H7 (cell line): ENCODE measurements at regions not wholly inside any gene's neighbourhood (a gene's known extent, or its start where the extent isn't known, plus 50 kb on each side); places are given as distances from the start of the nearest gene placed in this dataset.

ENCODE experiments used
- DNase-seq: peaks from one replicate; pipeline ENCODE4 v3.0.0; 2012
- H3K27me3 ChIP-seq: 2 replicates; pipeline ENCODE4 v1.6.0; 2011; ENCODE audit warnings: mild to moderate bottlenecking, low read length; ENCODE audit not compliant: control insufficient read depth, insufficient read depth
- H3K36me3 ChIP-seq: replicated peaks from 2 replicates; pipeline ENCODE4 v1.5.1; 2011; ENCODE audit warnings: low read length; ENCODE audit not compliant: control insufficient read depth, insufficient read depth
- H3K4me3 ChIP-seq: 2 replicates; pipeline ENCODE4 v1.5.1; 2011; ENCODE audit warnings: low read depth, mild to moderate bottlenecking, control low read depth, low read length, moderate library complexity; ENCODE audit not compliant: insufficient read depth

- no peak for DNase-seq
- H3K4me3 ChIP-seq: no peak overlapping the region
- H3K27me3 ChIP-seq: no peaks in the 10 kb centered on the region
- H3K36me3 ChIP-seq: no peaks in the 10 kb centered on the region
Measured at GRCh38 chr16:54792811-54793210, 137.9 kb upstream of the IRX5 start.

- H3K27me3 ChIP-seq: no peaks in the 10 kb centered on the region
- no peak for DNase-seq
- H3K36me3 ChIP-seq: no peaks in the 10 kb centered on the region
- no peak overlapping the region for H3K4me3 ChIP-seq
Measured at GRCh38 chr16:54787045-54787444, 143.6 kb upstream of the IRX5 start.

- Histone ChIP-seq H3K27me3 (no peaks in the 10 kb centered on the region), H3K4me3 (no peak overlapping the region), H3K36me3 (no peaks in the 10 kb centered on the region)
- no peak for DNase-seq
Measured at GRCh38 chr16:54783980-54784379, 146.7 kb upstream of the IRX5 start.

GRCh38 chr16:54783226-54783625 is 147.4 kb upstream of the IRX5 start:
- DNase-seq: no peak
- no peaks in the 10 kb centered on the region for H3K27me3 ChIP-seq
- no peak overlapping the region for H3K4me3 ChIP-seq
- H3K36me3 ChIP-seq: no peaks in the 10 kb centered on the region

- Histone ChIP-seq H3K4me3 (no peak overlapping the region), H3K36me3 (no peaks in the 10 kb centered on the region), H3K27me3 (no peaks in the 10 kb centered on the region)
- no peak for DNase-seq
Measured at GRCh38 chr16:54780266-54780665, 150.4 kb upstream of the IRX5 start.

GRCh38 chr16:54779549-54779948 is 151.1 kb upstream of the IRX5 start:
- Histone ChIP-seq H3K27me3 (no peaks in the 10 kb centered on the region), H3K36me3 (no peaks in the 10 kb centered on the region), H3K4me3 (no peak overlapping the region)
- DNase-seq: no peak

GRCh38 chr16:54774768-54775167 is 155.9 kb upstream of the IRX5 start:
- H3K36me3 ChIP-seq: no peaks in the 10 kb centered on the region
- DNase-seq: no peak
- no peak overlapping the region for H3K4me3 ChIP-seq
- no peaks in the 10 kb centered on the region for H3K27me3 ChIP-seq

- no peak overlapping the region for H3K4me3 ChIP-seq
- H3K36me3 ChIP-seq: no peaks in the 10 kb centered on the region
- H3K27me3 ChIP-seq: no peaks in the 10 kb centered on the region
- DNase-seq: no peak
Measured at GRCh38 chr16:54772400-54772799, 158.3 kb upstream of the IRX5 start.

GRCh38 chr16:54766355-54766754 is 164.3 kb upstream of the IRX5 start:
- H3K27me3 ChIP-seq: no peaks in the 10 kb centered on the region
- DNase-seq: no peak
- H3K36me3 ChIP-seq: no peaks in the 10 kb centered on the region
- H3K4me3 ChIP-seq: no peak overlapping the region

- Histone ChIP-seq H3K4me3 (no peak overlapping the region), H3K27me3 (no peaks in the 10 kb centered on the region), H3K36me3 (no peaks in the 10 kb centered on the region)
- no peak for DNase-seq
Measured at GRCh38 chr16:54750249-54750648, 180.4 kb upstream of the IRX5 start.

- DNase-seq: no peak
- Histone ChIP-seq H3K27me3 (no peaks in the 10 kb centered on the region), H3K4me3 (no peak overlapping the region), H3K36me3 (no peaks in the 10 kb centered on the region)
Measured at GRCh38 chr16:54748611-54749190, 182.0 kb upstream of the IRX5 start.

- H3K27me3 ChIP-seq: no peaks in the 10 kb centered on the region
- DNase-seq: peak; percentile 4
- no peak overlapping the region for H3K4me3 ChIP-seq
- H3K36me3 ChIP-seq: no peaks in the 10 kb centered on the region
Measured at GRCh38 chr16:54746596-54746995, 184.1 kb upstream of the IRX5 start.

- no peaks in the 10 kb centered on the region for H3K27me3 ChIP-seq
Measured at GRCh38 chr16:54744998-54745397, 185.7 kb upstream of the IRX5 start.

GRCh38 chr16:54742436-54742835 is 188.2 kb upstream of the IRX5 start:
- no peak overlapping the region for H3K4me3 ChIP-seq
- H3K27me3 ChIP-seq: no peaks in the 10 kb centered on the region
- H3K36me3 ChIP-seq: no peaks in the 10 kb centered on the region
- no peak for DNase-seq

More at GRCh38 chr16:54744998-54745397, 185.7 kb upstream of the IRX5 start:
- Histone ChIP-seq H3K4me3 (no peak overlapping the region), H3K36me3 (no peaks in the 10 kb centered on the region)
- DNase-seq: no peak

- no peaks in the 10 kb centered on the region for H3K36me3 ChIP-seq
- DNase-seq: no peak
Measured at GRCh38 chr16:54739381-54739780, 191.3 kb upstream of the IRX5 start.

GRCh38 chr16:54734156-54734555 is 196.5 kb upstream of the IRX5 start:
- no peaks in the 10 kb centered on the region for H3K36me3 ChIP-seq
- no peak for DNase-seq
- H3K27me3 ChIP-seq: no peaks in the 10 kb centered on the region
- no peak overlapping the region for H3K4me3 ChIP-seq

More at GRCh38 chr16:54739381-54739780, 191.3 kb upstream of the IRX5 start:
- no peak overlapping the region for H3K4me3 ChIP-seq
- no peaks in the 10 kb centered on the region for H3K27me3 ChIP-seq
